ENCODE measurements at regions not wholly inside any gene's neighbourhood (a gene's known extent, or its start where the extent isn't known, plus 50 kb on each side); places are given as distances from the start of the nearest gene placed in this dataset.
"Not testable (repeated sequence)": the region's sequence is repeated elsewhere in the genome, so short reads cannot be mapped to it uniquely, and the experiment has no call there.

DNA sequence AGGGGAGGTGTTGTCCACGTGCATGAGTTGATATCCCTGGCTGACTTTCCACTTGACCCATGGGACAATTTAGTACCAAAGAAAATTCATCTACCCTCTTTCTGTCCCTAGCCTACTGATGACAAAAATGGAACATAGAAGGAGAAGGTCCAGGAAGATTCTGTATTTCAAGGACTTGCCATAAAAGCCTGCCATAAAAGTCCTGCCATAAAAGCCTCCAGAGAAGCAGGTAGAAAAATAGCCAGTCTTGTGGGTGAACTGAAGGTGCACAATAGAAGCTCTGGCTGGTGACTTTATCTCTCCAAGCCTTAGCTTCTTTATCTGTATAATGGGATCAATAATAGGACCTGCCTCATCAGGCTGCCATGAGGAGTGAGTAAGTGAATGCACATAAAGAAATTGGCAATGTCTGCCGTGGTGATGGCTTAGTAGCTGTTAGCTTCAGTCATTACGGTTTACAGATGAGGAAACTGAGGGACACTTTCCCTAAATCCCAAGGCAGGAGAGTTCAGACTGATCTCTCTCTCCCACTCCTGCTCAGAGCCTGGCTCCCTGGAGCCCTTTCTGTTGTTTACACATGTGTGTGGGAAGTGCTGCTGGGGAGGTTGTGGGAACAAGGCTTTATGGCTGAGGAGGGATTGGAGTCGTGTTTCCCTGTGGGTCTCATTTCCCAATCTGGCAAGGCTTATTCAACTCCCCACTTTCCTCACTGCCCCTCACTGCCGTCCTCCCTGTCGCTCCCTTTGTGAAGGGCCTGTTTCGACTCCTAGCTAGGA is 101.5 kb downstream of the TRIM43 start:
- not testable (repeated sequence) for TF ChIP-seq RAD21 (IDR thresholded peaks at IDR 0.05 in 1 of 2, conservative IDR thresholded peaks at IDR 0.05 in 1 of 2; ENCODE audit: low read depth in 2 of 2, low read length in 2 of 2); KDM5A (IDR thresholded peaks at IDR 0.05; ENCODE audit: low read length); GTF2F1 (IDR thresholded peaks at IDR 0.05; ENCODE audit: borderline replicate concordance, low read depth, low read length); SIN3A (conservative IDR thresholded peaks at IDR 0.05 in 1 of 2, IDR thresholded peaks at IDR 0.05 in 1 of 2; ENCODE audit: low read depth in 1 of 2, low read length in 2 of 2); TAF1 (IDR thresholded peaks at IDR 0.05; ENCODE audit: low read depth, low read length)
- TF ChIP-seq, protein P1, sequence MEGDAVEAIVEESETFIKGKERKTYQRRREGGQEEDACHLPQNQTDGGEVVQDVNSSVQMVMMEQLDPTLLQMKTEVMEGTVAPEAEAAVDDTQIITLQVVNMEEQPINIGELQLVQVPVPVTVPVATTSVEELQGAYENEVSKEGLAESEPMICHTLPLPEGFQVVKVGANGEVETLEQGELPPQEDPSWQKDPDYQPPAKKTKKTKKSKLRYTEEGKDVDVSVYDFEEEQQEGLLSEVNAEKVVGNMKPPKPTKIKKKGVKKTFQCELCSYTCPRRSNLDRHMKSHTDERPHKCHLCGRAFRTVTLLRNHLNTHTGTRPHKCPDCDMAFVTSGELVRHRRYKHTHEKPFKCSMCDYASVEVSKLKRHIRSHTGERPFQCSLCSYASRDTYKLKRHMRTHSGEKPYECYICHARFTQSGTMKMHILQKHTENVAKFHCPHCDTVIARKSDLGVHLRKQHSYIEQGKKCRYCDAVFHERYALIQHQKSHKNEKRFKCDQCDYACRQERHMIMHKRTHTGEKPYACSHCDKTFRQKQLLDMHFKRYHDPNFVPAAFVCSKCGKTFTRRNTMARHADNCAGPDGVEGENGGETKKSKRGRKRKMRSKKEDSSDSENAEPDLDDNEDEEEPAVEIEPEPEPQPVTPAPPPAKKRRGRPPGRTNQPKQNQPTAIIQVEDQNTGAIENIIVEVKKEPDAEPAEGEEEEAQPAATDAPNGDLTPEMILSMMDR (IDR thresholded peaks at IDR 0.05; ENCODE audit: control extremely low read depth in 1 of 3, insufficient read depth in 1 of 3, low read depth in 1 of 3, low read length in 3 of 3): not testable (repeated sequence)

Data from H1 (cell line).